H1 (cell line): ENCODE measurements at regions not wholly inside any gene's neighbourhood (a gene's known extent, or its start where the extent isn't known, plus 50 kb on each side); places are given as distances from the start of the nearest gene placed in this dataset.

Experiments
- BCL11A ChIP-seq, 2 experiments: IDR thresholded peaks; one replicate each; pipeline ENCODE4 v1.6.1; 2011; ENCODE audit warnings: low read depth in 2 of 2, low read length in 2 of 2, mild to moderate bottlenecking in 2 of 2
- TF ChIP-seq, protein P1 (sequence below), 3 experiments: IDR thresholded peaks; 1 replicate in 2 of 3; 2 replicates in 1 of 3; pipeline versions ENCODE4 v1.5.1 to v1.6.1; 2011; ENCODE audit warnings: low read length in 3 of 3, mild to moderate bottlenecking in 3 of 3, inconsistent platforms in 2 of 3, low read depth in 1 of 3, moderate library complexity in 1 of 3; ENCODE audit not compliant: insufficient read depth in 1 of 3; ENCODE audit errors: control extremely low read depth in 1 of 3

DNA sequence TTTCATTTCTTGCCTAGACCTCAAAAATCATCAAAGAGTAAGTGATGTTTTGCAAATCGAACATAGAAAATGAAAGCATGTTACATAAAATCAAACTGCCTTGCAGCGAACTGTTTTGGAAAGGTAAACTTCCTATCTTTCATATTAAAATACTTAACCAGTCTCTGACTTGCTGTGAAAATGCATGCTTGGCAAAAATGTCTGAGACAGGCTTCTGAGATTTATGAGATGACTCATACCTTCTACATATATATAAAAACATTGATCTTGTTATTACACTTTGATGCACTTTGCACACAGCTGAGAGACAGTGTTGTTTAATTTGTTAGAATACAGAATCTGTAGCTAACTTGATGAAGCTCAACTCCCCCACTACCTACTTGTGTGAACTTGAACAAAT, 179.1 kb downstream of the KITLG start (continued):
- TF ChIP-seq, protein P1, sequence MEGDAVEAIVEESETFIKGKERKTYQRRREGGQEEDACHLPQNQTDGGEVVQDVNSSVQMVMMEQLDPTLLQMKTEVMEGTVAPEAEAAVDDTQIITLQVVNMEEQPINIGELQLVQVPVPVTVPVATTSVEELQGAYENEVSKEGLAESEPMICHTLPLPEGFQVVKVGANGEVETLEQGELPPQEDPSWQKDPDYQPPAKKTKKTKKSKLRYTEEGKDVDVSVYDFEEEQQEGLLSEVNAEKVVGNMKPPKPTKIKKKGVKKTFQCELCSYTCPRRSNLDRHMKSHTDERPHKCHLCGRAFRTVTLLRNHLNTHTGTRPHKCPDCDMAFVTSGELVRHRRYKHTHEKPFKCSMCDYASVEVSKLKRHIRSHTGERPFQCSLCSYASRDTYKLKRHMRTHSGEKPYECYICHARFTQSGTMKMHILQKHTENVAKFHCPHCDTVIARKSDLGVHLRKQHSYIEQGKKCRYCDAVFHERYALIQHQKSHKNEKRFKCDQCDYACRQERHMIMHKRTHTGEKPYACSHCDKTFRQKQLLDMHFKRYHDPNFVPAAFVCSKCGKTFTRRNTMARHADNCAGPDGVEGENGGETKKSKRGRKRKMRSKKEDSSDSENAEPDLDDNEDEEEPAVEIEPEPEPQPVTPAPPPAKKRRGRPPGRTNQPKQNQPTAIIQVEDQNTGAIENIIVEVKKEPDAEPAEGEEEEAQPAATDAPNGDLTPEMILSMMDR (IDR thresholded peaks at IDR 0.05; ENCODE audit: control extremely low read depth in 1 of 3, insufficient read depth in 1 of 3, low read depth in 1 of 3, low read length in 3 of 3) = no peak
- TF ChIP-seq BCL11A (IDR thresholded peaks at IDR 0.05; ENCODE audit: low read depth in 2 of 2, low read length in 2 of 2) = no peak
